SU-DHL-6 (cell line): ENCODE measurements at regions not wholly inside any gene's neighbourhood (a gene's known extent, or its start where the extent isn't known, plus 50 kb on each side); places are given as distances from the start of the nearest gene placed in this dataset.

Experiments used
- CTCF ChIP-seq: fragments of 200-600 bp; sonication (generic); IDR thresholded peaks from one replicate; pipeline ENCODE4 v1.5.1; 2017; ENCODE audit warnings: antibody characterized with exemption, mild to moderate bottlenecking, low read length, moderate library complexity; ENCODE audit not compliant: insufficient read depth, poor library complexity, severe bottlenecking
- EZH2phosphoT487 ChIP-seq: fragments of 200-600 bp; sonication (generic), shearing (Covaris generic); conservative IDR thresholded peaks from 2 replicates; pipeline ENCODE4 v1.6.1; 2018; ENCODE audit warnings: mild to moderate bottlenecking, antibody characterized with exemption, low read length, moderate library complexity, mixed read lengths

GRCh38 chr16:86244158-86244557, 266.2 kb upstream of the FOXF1 start:
- TF ChIP-seq CTCF (no peak), EZH2phosphoT487 (no peak)
